CD8-positive, alpha-beta memory T cell (primary cell): ENCODE measurements at regions not wholly inside any gene's neighbourhood (a gene's known extent, or its start where the extent isn't known, plus 50 kb on each side); places are given as distances from the start of the nearest gene placed in this dataset.

Experiments
- CTCF ChIA-PET: fragments of 350-600 bp; sonication (Branson Sonifier 250); formaldehyde crosslinking; loops from one replicate; lab custom pipeline; 2021; ENCODE audit warnings: antibody characterized with exemption; lab: Charles Lee
- POLR2A ChIA-PET: fragments of 350-600 bp; sonication (Branson Sonifier 250); formaldehyde crosslinking; loops from one replicate; lab custom pipeline; 2021; ENCODE audit warnings: antibody characterized with exemption; lab: Charles Lee
- DNase-seq, 5 donors: peaks; one replicate each; pipeline versions ENCODE4 v3.0.0 to v3.0.0-alpha.2; 2020 to 2022; ENCODE audit warnings: mixed read lengths in 1 of 5
- H3K27ac ChIP-seq: one replicate; pipeline ENCODE4 v1.7.0; 2013; ENCODE audit warnings: low read depth, mild to moderate bottlenecking, low read length, moderate library complexity
- H3K27me3 ChIP-seq: 2 replicates; pipeline ENCODE4 v1.7.0; 2013; ENCODE audit warnings: low read length, mild to moderate bottlenecking; ENCODE audit not compliant: insufficient read depth, poor library complexity, severe bottlenecking
- H3K36me3 ChIP-seq: 2 replicates; pipeline ENCODE4 v1.7.0; 2013; ENCODE audit warnings: mild to moderate bottlenecking, low read length, moderate library complexity; ENCODE audit not compliant: insufficient read depth
- H3K4me1 ChIP-seq: 2 replicates; pipeline ENCODE4 v1.7.0; 2013; ENCODE audit warnings: mild to moderate bottlenecking, low read length, moderate library complexity; ENCODE audit not compliant: insufficient read depth
- H3K4me3 ChIP-seq: 2 replicates; pipeline ENCODE4 v1.7.0; 2013; ENCODE audit warnings: mild to moderate bottlenecking, low read length
- H3K9me3 ChIP-seq: 2 replicates; pipeline ENCODE4 v1.7.0; 2013; ENCODE audit warnings: mild to moderate bottlenecking, low read length
- H3K27ac Mint-ChIP-seq, 8 donors: one replicate each; pipeline ENCODE4 v1.8.0; 2020 to 2021; ENCODE audit warnings: mixed read lengths in 8 of 8, mild to moderate bottlenecking in 6 of 8, inconsistent platforms in 3 of 8, moderate library complexity in 3 of 8
- H3K27me3 Mint-ChIP-seq, 2 donors: one replicate each; pipeline ENCODE4 v1.8.0; 2020 to 2021; ENCODE audit warnings: mixed read lengths in 2 of 2, mild to moderate bottlenecking in 1 of 2, moderate library complexity in 1 of 2
- H3K36me3 Mint-ChIP-seq, 3 donors: one replicate each; pipeline ENCODE4 v1.8.0; 2020 to 2021; ENCODE audit warnings: mixed read lengths in 3 of 3, inconsistent platforms in 1 of 3, mild to moderate bottlenecking in 1 of 3
- H3K4me1 Mint-ChIP-seq, 3 donors: one replicate each; pipeline ENCODE4 v1.8.0; 2020 to 2021; ENCODE audit warnings: mixed read lengths in 3 of 3, inconsistent platforms in 1 of 3, mild to moderate bottlenecking in 1 of 3
- H3K4me3 Mint-ChIP-seq, 7 donors: one replicate each; pipeline ENCODE4 v1.8.0; 2020 to 2021; ENCODE audit warnings: mixed read lengths in 7 of 7, mild to moderate bottlenecking in 6 of 7, moderate library complexity in 4 of 7, inconsistent platforms in 2 of 7
- H3K9me3 Mint-ChIP-seq, 5 donors: one replicate each; pipeline ENCODE4 v1.8.0; 2020 to 2022; ENCODE audit warnings: mixed read lengths in 5 of 5, mild to moderate bottlenecking in 3 of 5, moderate library complexity in 2 of 5, inconsistent platforms in 1 of 5

- H3K9me3 ChIP-seq: no peaks in the 10 kb centered on the region
- peaks cover 0 to 9% (median 3%) of the 10 kb centered on the region in 3 donors for H3K4me1 Mint-ChIP-seq
- ChIA-PET CTCF (no interaction called here), POLR2A (no interaction called here)
- H3K36me3 Mint-ChIP-seq: no peaks in the 10 kb centered on the region
- no peaks in the 10 kb centered on the region for H3K36me3 ChIP-seq
- H3K4me3 Mint-ChIP-seq: peak overlapping the region in 1 of 7 donors; percentile 24
- H3K4me1 ChIP-seq: no peaks in the 10 kb centered on the region
- H3K27ac ChIP-seq: no peak overlapping the region
- H3K27me3 ChIP-seq: no peaks in the 10 kb centered on the region
- DNase-seq: no peak
- no peaks in the 10 kb centered on the region for H3K9me3 Mint-ChIP-seq
- H3K4me3 ChIP-seq: no peak overlapping the region
- no peak overlapping the region for H3K27ac Mint-ChIP-seq
- peaks cover 8 to 17% of the 10 kb centered on the region in 2 donors for H3K27me3 Mint-ChIP-seq
Observed at GRCh38 chr17:14755002-14755401, 454.1 kb downstream of the HS3ST3B1 start.

- H3K9me3 Mint-ChIP-seq: no peaks in the 10 kb centered on the region
- H3K9me3 ChIP-seq: no peaks in the 10 kb centered on the region
- H3K27me3 ChIP-seq: no peaks in the 10 kb centered on the region
- H3K27ac ChIP-seq: no peak overlapping the region
- H3K4me1 Mint-ChIP-seq: peaks cover 0 to 9% (median 3%) of the 10 kb centered on the region in 3 donors
- H3K4me1 ChIP-seq: no peaks in the 10 kb centered on the region
- no peaks in the 10 kb centered on the region for H3K36me3 ChIP-seq
- H3K4me3 ChIP-seq: no peak overlapping the region
- peaks cover 0 to 2% (median 0%) of the 10 kb centered on the region in 3 donors for H3K36me3 Mint-ChIP-seq
- no peak overlapping the region for H3K4me3 Mint-ChIP-seq
- peaks cover 8 to 13% of the 10 kb centered on the region in 2 donors for H3K27me3 Mint-ChIP-seq
- POLR2A ChIA-PET: interaction anchor here (0.6 kb wide), 1 partner anchor 16 kb away, joined by 3 read pairs; no protein-coding TSS in a partner anchor
- DNase-seq: no peak
- CTCF ChIA-PET: interaction anchor here (0.6 kb wide), 1 partner anchor 43 kb away, joined by 3 read pairs; no protein-coding TSS in a partner anchor
- H3K27ac Mint-ChIP-seq: no peak overlapping the region
Observed at GRCh38 chr17:14753383-14753782, 452.5 kb downstream of the HS3ST3B1 start.

GRCh38 chr17:14752011-14752410 is 451.1 kb downstream of the HS3ST3B1 start:
- H3K4me1 Mint-ChIP-seq: peaks cover 0 to 9% (median 3%) of the 10 kb centered on the region in 3 donors
- H3K27ac ChIP-seq: no peak overlapping the region
- H3K4me3 ChIP-seq: no peak overlapping the region
- CTCF ChIA-PET: no interaction called here
- H3K4me3 Mint-ChIP-seq: no peak overlapping the region
- peaks cover 6 to 8% of the 10 kb centered on the region in 2 donors for H3K27me3 Mint-ChIP-seq
- no peak overlapping the region for H3K27ac Mint-ChIP-seq
- H3K36me3 Mint-ChIP-seq: peaks cover 0 to 2% (median 0%) of the 10 kb centered on the region in 3 donors
- no peaks in the 10 kb centered on the region for H3K36me3 ChIP-seq
- H3K9me3 Mint-ChIP-seq: no peaks in the 10 kb centered on the region
- no peaks in the 10 kb centered on the region for H3K4me1 ChIP-seq
- no peaks in the 10 kb centered on the region for H3K27me3 ChIP-seq
- POLR2A ChIA-PET: no interaction called here
- no peak for DNase-seq
- H3K9me3 ChIP-seq: no peaks in the 10 kb centered on the region

GRCh38 chr17:14750866-14751265 is 450.0 kb downstream of the HS3ST3B1 start:
- Histone ChIP-seq H3K36me3 (no peaks in the 10 kb centered on the region), H3K27ac (no peak overlapping the region), H3K4me1 (no peaks in the 10 kb centered on the region), H3K4me3 (no peak overlapping the region), H3K27me3 (no peaks in the 10 kb centered on the region), H3K9me3 (no peaks in the 10 kb centered on the region)
- Mint-ChIP-seq H3K27ac (no peak overlapping the region), H3K27me3 (peaks cover 3 to 5% of the 10 kb centered on the region in 2 donors), H3K4me3 (no peak overlapping the region), H3K4me1 (no peaks in the 10 kb centered on the region), H3K9me3 (no peaks in the 10 kb centered on the region), H3K36me3 (peaks cover 0 to 2% (median 0%) of the 10 kb centered on the region in 3 donors)
- no peak for DNase-seq
- ChIA-PET CTCF (no interaction called here), POLR2A (no interaction called here)

GRCh38 chr17:14749269-14749668 is 448.4 kb downstream of the HS3ST3B1 start:
- Mint-ChIP-seq H3K4me3 (no peak overlapping the region), H3K4me1 (no peaks in the 10 kb centered on the region), H3K27ac (no peak overlapping the region), H3K27me3 (peaks cover under 1 to 5% of the 10 kb centered on the region in 2 donors), H3K9me3 (no peaks in the 10 kb centered on the region), H3K36me3 (peaks cover 0 to 2% (median 0%) of the 10 kb centered on the region in 3 donors)
- ChIA-PET POLR2A (no interaction called here), CTCF (no interaction called here)
- Histone ChIP-seq H3K36me3 (no peaks in the 10 kb centered on the region), H3K27ac (no peak overlapping the region), H3K9me3 (no peaks in the 10 kb centered on the region), H3K4me1 (no peaks in the 10 kb centered on the region), H3K27me3 (no peaks in the 10 kb centered on the region), H3K4me3 (no peak overlapping the region)
- DNase-seq: no peak

GRCh38 chr17:14748036-14748710 is 447.3 kb downstream of the HS3ST3B1 start:
- Mint-ChIP-seq H3K4me3 (no peak overlapping the region), H3K4me1 (no peaks in the 10 kb centered on the region), H3K27me3 (peaks cover 0 to 5% of the 10 kb centered on the region in 2 donors), H3K36me3 (peaks cover 0 to 2% (median 0%) of the 10 kb centered on the region in 3 donors), H3K27ac (no peak overlapping the region), H3K9me3 (no peaks in the 10 kb centered on the region)
- Histone ChIP-seq H3K4me3 (no peak overlapping the region), H3K9me3 (no peaks in the 10 kb centered on the region), H3K27me3 (no peaks in the 10 kb centered on the region), H3K27ac (no peak overlapping the region), H3K36me3 (no peaks in the 10 kb centered on the region), H3K4me1 (no peaks in the 10 kb centered on the region)
- DNase-seq: no peak
- ChIA-PET CTCF (no interaction called here), POLR2A (no interaction called here)

- H3K4me1 ChIP-seq: no peaks in the 10 kb centered on the region
- H3K36me3 Mint-ChIP-seq: peaks cover 0 to 2% (median 0%) of the 10 kb centered on the region in 3 donors
- H3K4me3 ChIP-seq: no peak overlapping the region
- H3K27me3 Mint-ChIP-seq: peaks cover 0 to 5% of the 10 kb centered on the region in 2 donors
- no peak for DNase-seq
- CTCF ChIA-PET: no interaction called here
- no peaks in the 10 kb centered on the region for H3K9me3 Mint-ChIP-seq
- POLR2A ChIA-PET: no interaction called here
- H3K9me3 ChIP-seq: no peaks in the 10 kb centered on the region
- H3K27ac Mint-ChIP-seq: no peak overlapping the region
- no peaks in the 10 kb centered on the region for H3K36me3 ChIP-seq
- no peak overlapping the region for H3K27ac ChIP-seq
- H3K4me3 Mint-ChIP-seq: no peak overlapping the region
- no peaks in the 10 kb centered on the region for H3K27me3 ChIP-seq
- no peaks in the 10 kb centered on the region for H3K4me1 Mint-ChIP-seq
Observed at GRCh38 chr17:14747603-14747950, 446.7 kb downstream of the HS3ST3B1 start.

GRCh38 chr17:14746822-14747602 is 446.1 kb downstream of the HS3ST3B1 start:
- CTCF ChIA-PET: no interaction called here
- Mint-ChIP-seq H3K4me3 (no peak overlapping the region), H3K27ac (no peak overlapping the region), H3K27me3 (peaks cover 0 to 3% of the 10 kb centered on the region in 2 donors), H3K4me1 (no peaks in the 10 kb centered on the region), H3K36me3 (peaks cover 0 to 2% (median 0%) of the 10 kb centered on the region in 3 donors), H3K9me3 (no peaks in the 10 kb centered on the region)
- POLR2A ChIA-PET: interaction anchor here (0.6 kb wide), 1 partner anchor 22 kb away, joined by 3 read pairs; no protein-coding TSS in a partner anchor
- Histone ChIP-seq H3K4me3 (no peak overlapping the region), H3K27me3 (no peaks in the 10 kb centered on the region), H3K4me1 (no peaks in the 10 kb centered on the region), H3K36me3 (no peaks in the 10 kb centered on the region), H3K9me3 (no peaks in the 10 kb centered on the region), H3K27ac (no peak overlapping the region)
- DNase-seq: no peak
